GM18517 (cell line): ENCODE measurements at regions not wholly inside any gene's neighbourhood (a gene's known extent, or its start where the extent isn't known, plus 50 kb on each side); places are given as distances from the start of the nearest gene placed in this dataset.

Experiments used
- ATAC-seq: cut with Tn5 transposase; IDR thresholded peaks from one replicate; pipeline ENCODE4 v1.9.1; 2021; ENCODE audit warnings: mild to moderate bottlenecking, moderate library complexity; ENCODE audit not compliant: unreplicated experiment

GRCh38 chr5:60277941-60278340 lies 384.4 kb upstream of the PDE4D start:
- ATAC-seq, result no peak

GRCh38 chr5:60274747-60275146 lies 381.2 kb upstream of the PDE4D start:
- no peak for ATAC-seq

GRCh38 chr5:60271517-60271916 lies 378.0 kb upstream of the PDE4D start:
- no peak for ATAC-seq

- no peak for ATAC-seq
Observed at GRCh38 chr5:60267907-60268306, 374.4 kb upstream of the PDE4D start.

GRCh38 chr5:60263346-60263745 lies 369.8 kb upstream of the PDE4D start:
- no peak for ATAC-seq

GRCh38 chr5:60262576-60263295 lies 369.2 kb upstream of the PDE4D start:
- no peak for ATAC-seq

- ATAC-seq, result no peak
Observed at GRCh38 chr5:60261732-60262131, 368.2 kb upstream of the PDE4D start.

GRCh38 chr5:60260658-60261057 lies 367.1 kb upstream of the PDE4D start:
- no peak for ATAC-seq

- ATAC-seq, result no peak
Observed at GRCh38 chr5:60259730-60260129, 366.2 kb upstream of the PDE4D start.

- no peak for ATAC-seq
Observed at GRCh38 chr5:60257596-60258271, 364.2 kb upstream of the PDE4D start.

GRCh38 chr5:60256546-60256945 lies 363.0 kb upstream of the PDE4D start:
- ATAC-seq, result no peak

GRCh38 chr5:60248901-60249300 lies 355.4 kb upstream of the PDE4D start:
- peak; percentile 97 for ATAC-seq

- no peak for ATAC-seq
Observed at GRCh38 chr5:60243713-60244112, 350.2 kb upstream of the PDE4D start.

GRCh38 chr5:60232036-60232795 lies 338.7 kb upstream of the PDE4D start:
- no peak for ATAC-seq

GRCh38 chr5:60230456-60230855 lies 336.9 kb upstream of the PDE4D start:
- ATAC-seq, result no peak

GRCh38 chr5:60229691-60230185 lies 336.2 kb upstream of the PDE4D start:
- ATAC-seq, result no peak

GRCh38 chr5:60228676-60229075 lies 335.1 kb upstream of the PDE4D start:
- ATAC-seq, result no peak

GRCh38 chr5:60226128-60226527 lies 332.6 kb upstream of the PDE4D start:
- no peak for ATAC-seq

- ATAC-seq, result no peak
Observed at GRCh38 chr5:60223342-60223741, 329.8 kb upstream of the PDE4D start.

- no peak for ATAC-seq
Observed at GRCh38 chr5:60219921-60220320, 326.4 kb upstream of the PDE4D start.

GRCh38 chr5:60210810-60211209 lies 317.3 kb upstream of the PDE4D start:
- no peak for ATAC-seq
